Fibroblast of lung (primary cell): ENCODE measurements at regions not wholly inside any gene's neighbourhood (a gene's known extent, or its start where the extent isn't known, plus 50 kb on each side); places are given as distances from the start of the nearest gene placed in this dataset.

ENCODE experiments used
- DNase-seq, 2 donors: peaks; one replicate each; pipeline versions ENCODE4 v3.0.0 to v3.0.0-alpha.2; 2010; ENCODE audit warnings: low read depth in 2 of 2
- H2AFZ ChIP-seq: 2 replicates; pipeline ENCODE4 v1.5.1; 2012; ENCODE audit warnings: low read length, control low read depth, inconsistent platforms
- H3K27ac ChIP-seq: 2 replicates; pipeline ENCODE4 v1.5.1; 2011; ENCODE audit warnings: low read length, control low read depth; ENCODE audit not compliant: insufficient read depth
- H3K27me3 ChIP-seq: 2 replicates; pipeline ENCODE4 v1.5.1; 2011; ENCODE audit warnings: mild to moderate bottlenecking, low read length; ENCODE audit not compliant: control insufficient read depth, insufficient read depth
- H3K36me3 ChIP-seq: 2 replicates; pipeline ENCODE4 v1.5.1; 2011; ENCODE audit warnings: low read length; ENCODE audit not compliant: control insufficient read depth, insufficient read depth
- H3K4me1 ChIP-seq: 2 replicates; pipeline ENCODE4 v1.5.1; 2011; ENCODE audit warnings: low read length; ENCODE audit not compliant: control insufficient read depth, insufficient read depth; ENCODE audit errors: extremely low read depth
- H3K4me2 ChIP-seq: 2 replicates; pipeline ENCODE4 v1.5.1; 2011; ENCODE audit warnings: low read length, control low read depth; ENCODE audit not compliant: insufficient read depth; ENCODE audit errors: extremely low read depth
- H3K4me3 ChIP-seq, 4 experiments: fragments of 200-600 bp in 1 of 4; sonication (generic) in 1 of 4; replicated peaks in 1 of 4; 2 replicates each; pipeline ENCODE4 v1.5.1; 2011 to 2016; ENCODE audit warnings: low read length in 4 of 4, low read depth in 3 of 4, mild to moderate bottlenecking in 3 of 4, control low read depth in 2 of 4, inconsistent platforms in 1 of 4, mixed read lengths in 1 of 4; ENCODE audit not compliant: insufficient read depth in 1 of 4; ENCODE audit errors: control extremely low read depth in 1 of 4
- H3K79me2 ChIP-seq: 2 replicates; pipeline ENCODE4 v1.5.1; 2012; ENCODE audit warnings: mild to moderate bottlenecking, low read length, inconsistent platforms; ENCODE audit not compliant: control insufficient read depth, insufficient read depth
- H3K9ac ChIP-seq: 2 replicates; pipeline ENCODE4 v1.5.1; 2011; ENCODE audit warnings: mild to moderate bottlenecking, low read length, control low read depth; ENCODE audit not compliant: insufficient read depth
- H3K9me3 ChIP-seq: 2 replicates; pipeline ENCODE4 v1.5.1; 2012; ENCODE audit warnings: low read depth, low read length; ENCODE audit not compliant: control insufficient read depth, insufficient read depth
- H4K20me1 ChIP-seq: 2 replicates; pipeline ENCODE4 v1.5.1; 2011; ENCODE audit warnings: low read length; ENCODE audit not compliant: control insufficient read depth, insufficient read depth; ENCODE audit errors: extremely low read depth
- EZH2 ChIP-seq: IDR thresholded peaks from 2 replicates; pipeline ENCODE4 v1.5.1; 2012; ENCODE audit warnings: low read length, control low read depth, mild to moderate bottlenecking; ENCODE audit errors: missing control alignments
- TF ChIP-seq, protein P1 (sequence below), 2 donors: IDR thresholded peaks in 1 of 2; conservative IDR thresholded peaks in 1 of 2; 1 replicate in 1 of 2; 2 replicates in 1 of 2; pipeline ENCODE4 v1.5.1; 2011 to 2012; ENCODE audit warnings: low read length in 2 of 2, control low read depth in 1 of 2, inconsistent platforms in 1 of 2, low read depth in 1 of 2, mild to moderate bottlenecking in 1 of 2

DNA sequence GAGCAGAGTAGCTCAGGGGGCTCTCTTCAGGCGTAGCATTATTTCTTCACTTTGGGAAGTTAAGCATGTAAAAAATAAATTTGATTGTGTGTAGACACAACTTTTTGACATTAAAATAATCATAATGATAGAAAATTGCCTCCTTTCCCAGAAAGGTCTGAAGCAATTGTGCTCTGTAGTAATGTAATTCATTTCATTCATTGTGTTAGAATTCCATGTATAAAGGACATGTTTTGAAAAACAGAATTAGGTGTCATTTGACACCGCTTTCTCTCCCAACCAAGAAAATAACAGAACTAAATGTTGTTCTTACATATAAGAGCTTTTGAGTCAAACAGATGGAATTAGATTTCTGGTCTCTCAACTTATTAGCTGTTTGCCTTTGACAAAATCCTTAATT lies 1064.2 kb upstream of the FAM98A start:
- Histone ChIP-seq H3K27me3 (no peaks in the 10 kb centered on the region), H3K79me2 (no peaks in the 10 kb centered on the region), H3K9ac (no peak overlapping the region), H4K20me1 (no peaks in the 10 kb centered on the region), H3K36me3 (no peaks in the 10 kb centered on the region), H3K27ac (no peak overlapping the region), H3K4me1 (no peaks in the 10 kb centered on the region), H2AFZ (no peak overlapping the region), H3K4me2 (no peak overlapping the region), H3K9me3 (no peaks in the 10 kb centered on the region), H3K4me3 (no peak overlapping the region)
- TF ChIP-seq, protein P1, sequence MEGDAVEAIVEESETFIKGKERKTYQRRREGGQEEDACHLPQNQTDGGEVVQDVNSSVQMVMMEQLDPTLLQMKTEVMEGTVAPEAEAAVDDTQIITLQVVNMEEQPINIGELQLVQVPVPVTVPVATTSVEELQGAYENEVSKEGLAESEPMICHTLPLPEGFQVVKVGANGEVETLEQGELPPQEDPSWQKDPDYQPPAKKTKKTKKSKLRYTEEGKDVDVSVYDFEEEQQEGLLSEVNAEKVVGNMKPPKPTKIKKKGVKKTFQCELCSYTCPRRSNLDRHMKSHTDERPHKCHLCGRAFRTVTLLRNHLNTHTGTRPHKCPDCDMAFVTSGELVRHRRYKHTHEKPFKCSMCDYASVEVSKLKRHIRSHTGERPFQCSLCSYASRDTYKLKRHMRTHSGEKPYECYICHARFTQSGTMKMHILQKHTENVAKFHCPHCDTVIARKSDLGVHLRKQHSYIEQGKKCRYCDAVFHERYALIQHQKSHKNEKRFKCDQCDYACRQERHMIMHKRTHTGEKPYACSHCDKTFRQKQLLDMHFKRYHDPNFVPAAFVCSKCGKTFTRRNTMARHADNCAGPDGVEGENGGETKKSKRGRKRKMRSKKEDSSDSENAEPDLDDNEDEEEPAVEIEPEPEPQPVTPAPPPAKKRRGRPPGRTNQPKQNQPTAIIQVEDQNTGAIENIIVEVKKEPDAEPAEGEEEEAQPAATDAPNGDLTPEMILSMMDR (conservative IDR thresholded peaks at IDR 0.05 in 1 of 2, IDR thresholded peaks at IDR 0.05 in 1 of 2; ENCODE audit: low read depth in 1 of 2, low read length in 2 of 2): no peak
- TF ChIP-seq EZH2: no peak
- DNase-seq: no peak

DNA sequence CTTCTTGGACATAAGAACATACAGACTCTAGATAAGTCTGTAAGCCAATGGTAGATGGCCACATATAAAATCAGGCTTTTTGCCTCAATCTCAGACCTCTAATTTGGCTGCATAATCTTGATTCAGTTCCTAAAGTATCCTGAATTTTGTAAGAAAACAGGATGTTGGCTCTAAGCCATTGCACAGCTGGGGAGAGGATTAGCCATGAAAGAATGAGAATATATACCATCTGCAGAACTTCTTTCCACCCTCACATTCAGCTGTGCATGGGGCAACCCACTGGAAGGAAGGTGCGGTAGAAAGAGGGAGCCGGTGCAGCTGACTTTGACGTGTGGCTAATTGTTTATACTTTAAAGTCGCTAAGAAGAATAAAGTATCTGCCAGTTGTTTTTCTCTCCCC lies 1061.6 kb upstream of the FAM98A start:
- Histone ChIP-seq H3K36me3 (no peaks in the 10 kb centered on the region), H3K9ac (no peak overlapping the region), H3K27ac (no peak overlapping the region), H3K4me2 (no peak overlapping the region), H2AFZ (no peak overlapping the region), H3K27me3 (no peaks in the 10 kb centered on the region), H4K20me1 (no peaks in the 10 kb centered on the region), H3K9me3 (no peaks in the 10 kb centered on the region), H3K79me2 (no peaks in the 10 kb centered on the region), H3K4me1 (no peaks in the 10 kb centered on the region), H3K4me3 (no peak overlapping the region)
- TF ChIP-seq, protein P1 (conservative IDR thresholded peaks at IDR 0.05 in 1 of 2, IDR thresholded peaks at IDR 0.05 in 1 of 2; ENCODE audit: low read depth in 1 of 2, low read length in 2 of 2): no peak
- no peak for TF ChIP-seq EZH2
- no peak for DNase-seq

DNA sequence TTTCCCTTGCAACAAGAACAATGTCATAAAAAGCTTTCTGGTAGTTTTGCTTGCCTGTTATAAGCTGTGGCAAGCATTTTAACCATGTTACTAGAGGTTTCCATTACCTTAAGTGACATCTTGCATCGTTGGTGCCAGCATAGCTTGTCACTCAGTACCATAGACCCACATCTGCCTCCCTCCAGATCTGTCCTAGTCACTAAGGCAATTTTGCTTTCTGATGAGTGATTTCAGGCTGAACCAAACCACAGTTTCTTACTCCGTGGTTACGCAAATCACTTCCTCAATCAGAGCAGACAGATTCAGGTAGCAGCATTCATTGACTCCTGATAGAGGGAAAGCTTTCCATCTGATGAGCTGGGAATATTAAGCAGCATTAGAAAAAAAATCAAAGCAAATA lies 1057.5 kb upstream of the FAM98A start:
- Histone ChIP-seq H3K9ac (no peak overlapping the region), H3K36me3 (no peaks in the 10 kb centered on the region)
- no peak for DNase-seq

More for the DNA sequence above, 1057.5 kb upstream of the FAM98A start:
- Histone ChIP-seq H3K27ac (no peak overlapping the region), H3K4me2 (no peak overlapping the region), H2AFZ (no peak overlapping the region), H4K20me1 (no peaks in the 10 kb centered on the region), H3K9me3 (no peaks in the 10 kb centered on the region), H3K4me1 (no peaks in the 10 kb centered on the region), H3K27me3 (no peaks in the 10 kb centered on the region), H3K4me3 (no peak overlapping the region), H3K79me2 (no peaks in the 10 kb centered on the region)
- no peak for TF ChIP-seq EZH2
- TF ChIP-seq, protein P1 (conservative IDR thresholded peaks at IDR 0.05 in 1 of 2, IDR thresholded peaks at IDR 0.05 in 1 of 2; ENCODE audit: low read depth in 1 of 2, low read length in 2 of 2): no peak
